HL-60/S4 (cell line): ENCODE measurements at regions not wholly inside any gene's neighbourhood (a gene's known extent, or its start where the extent isn't known, plus 50 kb on each side); places are given as distances from the start of the nearest gene placed in this dataset.

Experiments
- in situ Hi-C: fragments of 300-500 bp; cut with MboI; formaldehyde crosslinking; loops from 2 replicates; pipeline ENCODE4 v1.14.3; 2022; ENCODE audit warnings: low sequenced_read_pairs

DNA sequence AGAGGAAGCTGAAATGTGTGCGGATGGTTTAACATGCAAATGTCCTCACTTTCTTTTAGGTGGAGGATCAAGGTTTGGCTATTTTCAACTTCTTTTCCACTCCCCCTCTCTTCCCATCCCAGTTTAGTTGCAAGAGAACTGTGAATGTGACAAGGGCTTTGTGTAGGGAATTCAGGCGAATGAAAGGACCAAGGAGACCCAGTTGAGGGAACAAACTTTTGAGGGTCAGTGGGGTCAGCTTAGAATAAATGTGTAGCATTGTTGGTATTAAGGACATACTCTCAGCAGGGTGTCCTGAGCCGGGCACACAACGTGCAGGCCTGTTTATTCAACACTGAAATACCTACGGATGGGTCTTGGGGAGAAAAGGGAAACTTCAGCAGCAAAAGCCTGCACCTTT is 346.0 kb downstream of the PMP22 start:
- in situ Hi-C loops, result no loop called here

DNA sequence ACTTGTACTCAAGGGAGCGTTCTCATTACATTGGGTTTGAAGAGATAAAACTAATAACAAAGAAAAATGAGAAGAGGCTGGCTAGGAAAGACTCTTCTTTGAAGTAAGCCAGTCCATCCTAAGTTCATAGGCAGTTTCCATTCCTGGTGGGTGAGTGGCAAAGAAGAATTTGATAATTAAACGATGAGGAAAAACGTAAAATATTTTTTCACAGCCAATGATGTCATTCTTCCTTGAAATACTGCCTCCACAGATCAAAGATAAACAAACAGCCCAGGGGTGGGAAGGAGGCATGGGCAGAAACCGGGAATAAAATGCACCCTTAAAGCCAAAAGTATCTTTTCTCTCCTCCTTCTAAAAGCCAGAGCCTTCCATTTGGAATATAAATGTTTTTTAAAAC is 346.6 kb downstream of the PMP22 start:
- in situ Hi-C loops, result no loop called here

- in situ Hi-C loops, result no loop called here
Observed at GRCh38 chr17:14910916-14911315, 354.2 kb downstream of the PMP22 start.

DNA sequence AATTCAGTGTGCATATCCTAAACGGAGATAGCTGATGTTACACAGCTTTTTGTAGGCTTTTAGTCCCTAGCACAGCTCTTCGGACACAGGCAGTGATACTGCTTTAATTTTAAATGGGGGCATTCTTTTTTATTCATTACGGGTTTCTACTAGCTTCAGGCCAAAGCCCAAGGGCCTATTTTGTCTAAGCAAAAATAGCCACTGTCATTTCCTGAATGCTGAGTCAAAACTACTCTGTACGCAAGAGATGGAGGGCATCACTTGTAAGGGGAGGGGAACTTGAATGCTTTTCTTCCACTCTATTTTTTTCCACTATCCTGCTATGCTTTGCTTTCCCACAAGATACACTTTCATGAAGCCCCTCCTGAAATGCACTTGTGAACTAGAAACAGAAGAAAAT is 360.7 kb downstream of the PMP22 start:
- in situ Hi-C loops, result no loop called here

DNA sequence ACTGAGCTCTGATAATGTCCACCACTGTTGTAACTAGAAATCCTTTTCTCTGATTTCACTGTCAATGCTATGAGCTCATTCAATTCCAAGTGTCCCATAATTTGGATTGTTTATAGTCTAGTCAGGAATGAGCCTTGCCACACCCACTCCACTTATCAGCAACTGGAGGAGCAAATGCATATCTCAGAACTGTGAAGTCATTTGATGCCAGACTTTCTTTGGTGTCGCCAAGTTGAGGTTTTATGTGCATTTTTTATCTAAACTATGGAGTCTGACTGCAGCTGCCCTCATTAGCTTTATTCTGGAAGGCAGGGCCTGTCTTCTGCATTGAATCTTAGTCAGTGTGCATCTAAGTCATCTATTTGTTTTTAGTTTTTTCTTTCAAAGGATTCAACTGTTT is 361.3 kb downstream of the PMP22 start:
- in situ Hi-C loops, result no loop called here

DNA sequence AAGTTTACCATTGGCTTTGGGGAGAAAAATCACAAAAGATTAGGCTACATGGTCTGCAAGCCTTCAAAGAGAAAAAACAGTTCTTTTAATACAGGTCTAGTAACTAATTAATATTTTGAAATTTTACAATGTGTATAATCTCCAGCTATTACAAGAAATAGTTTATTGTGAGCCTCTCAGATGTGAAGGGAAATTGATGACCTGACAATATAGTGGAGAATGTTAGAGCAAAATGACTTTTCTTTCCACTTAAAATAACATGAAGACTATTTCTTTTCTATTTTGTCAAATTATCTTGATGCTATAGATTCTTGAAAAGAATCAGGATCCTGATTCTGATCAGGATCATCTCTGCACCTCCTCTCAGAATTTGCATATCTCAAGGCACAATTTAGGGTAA is 362.3 kb downstream of the PMP22 start:
- in situ Hi-C loops, result no loop called here

DNA sequence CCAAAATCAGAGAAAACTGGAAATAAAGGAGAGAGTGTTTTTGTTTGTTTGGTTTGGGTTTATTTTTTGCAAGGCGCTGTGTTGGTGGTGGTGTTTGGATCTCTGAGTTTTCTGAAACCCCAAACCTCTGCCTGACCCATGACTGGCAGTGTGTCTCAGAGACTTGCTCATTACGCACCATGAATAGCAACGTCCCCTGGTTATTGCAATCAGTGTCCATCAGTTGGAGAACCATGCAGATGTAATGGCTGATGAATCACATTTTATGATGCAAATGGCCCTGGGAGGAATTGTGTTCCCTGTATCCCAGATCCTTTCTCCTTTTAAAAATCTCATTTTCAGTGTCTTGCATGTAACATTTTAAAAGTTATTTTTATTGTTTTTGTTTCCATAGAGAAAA is 362.8 kb downstream of the PMP22 start:
- in situ Hi-C loops, result no loop called here

GRCh38 chr17:14901376-14901775 is 363.8 kb downstream of the PMP22 start:
- in situ Hi-C loops, result no loop called here

DNA sequence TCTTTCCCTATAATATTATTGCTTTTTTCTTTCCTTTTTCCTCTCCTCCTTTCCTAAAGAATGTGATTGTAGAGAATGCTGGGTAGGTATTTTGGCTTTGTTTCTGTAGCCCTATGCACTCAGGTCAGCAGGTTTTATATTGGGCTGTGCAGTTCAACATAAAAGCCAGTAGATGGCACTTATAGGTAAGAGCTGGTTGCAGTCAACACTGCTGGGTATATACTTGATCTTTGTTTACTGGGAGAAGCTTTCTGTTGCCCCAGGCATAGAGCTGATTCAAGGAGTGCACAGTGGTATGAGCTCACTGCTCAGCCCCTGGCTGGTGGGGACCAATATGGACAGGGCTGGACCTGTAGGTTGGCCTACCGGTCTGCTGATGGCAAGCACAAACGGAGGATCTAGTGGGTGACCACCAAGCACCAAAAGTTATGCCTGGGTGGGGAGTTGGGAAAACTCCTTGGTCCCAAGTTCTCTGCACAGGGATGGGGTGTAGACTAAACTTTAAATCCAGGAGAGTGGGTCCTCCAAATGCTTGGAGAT is 378.9 kb downstream of the PMP22 start:
- in situ Hi-C loops, result no loop called here

DNA sequence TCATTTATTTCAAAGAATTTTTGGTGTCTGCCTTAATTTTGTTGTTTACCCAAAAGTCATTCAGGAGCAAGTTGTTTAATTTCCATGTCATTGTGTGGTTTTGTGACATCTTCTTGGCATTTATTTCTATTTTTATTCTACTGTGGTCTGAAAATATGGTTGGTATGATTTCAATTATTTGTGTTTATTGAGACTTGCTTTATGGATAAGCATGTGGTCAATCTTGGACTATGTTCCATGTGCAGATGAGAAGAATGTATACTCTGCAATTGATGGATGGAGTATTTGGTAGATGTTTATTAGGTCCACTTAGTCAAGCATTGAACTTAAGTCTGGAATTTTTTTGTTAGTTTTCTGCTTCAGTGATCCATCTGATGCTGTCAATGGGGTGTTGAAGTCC is 383.0 kb downstream of the PMP22 start:
- in situ Hi-C loops, result no loop called here

DNA sequence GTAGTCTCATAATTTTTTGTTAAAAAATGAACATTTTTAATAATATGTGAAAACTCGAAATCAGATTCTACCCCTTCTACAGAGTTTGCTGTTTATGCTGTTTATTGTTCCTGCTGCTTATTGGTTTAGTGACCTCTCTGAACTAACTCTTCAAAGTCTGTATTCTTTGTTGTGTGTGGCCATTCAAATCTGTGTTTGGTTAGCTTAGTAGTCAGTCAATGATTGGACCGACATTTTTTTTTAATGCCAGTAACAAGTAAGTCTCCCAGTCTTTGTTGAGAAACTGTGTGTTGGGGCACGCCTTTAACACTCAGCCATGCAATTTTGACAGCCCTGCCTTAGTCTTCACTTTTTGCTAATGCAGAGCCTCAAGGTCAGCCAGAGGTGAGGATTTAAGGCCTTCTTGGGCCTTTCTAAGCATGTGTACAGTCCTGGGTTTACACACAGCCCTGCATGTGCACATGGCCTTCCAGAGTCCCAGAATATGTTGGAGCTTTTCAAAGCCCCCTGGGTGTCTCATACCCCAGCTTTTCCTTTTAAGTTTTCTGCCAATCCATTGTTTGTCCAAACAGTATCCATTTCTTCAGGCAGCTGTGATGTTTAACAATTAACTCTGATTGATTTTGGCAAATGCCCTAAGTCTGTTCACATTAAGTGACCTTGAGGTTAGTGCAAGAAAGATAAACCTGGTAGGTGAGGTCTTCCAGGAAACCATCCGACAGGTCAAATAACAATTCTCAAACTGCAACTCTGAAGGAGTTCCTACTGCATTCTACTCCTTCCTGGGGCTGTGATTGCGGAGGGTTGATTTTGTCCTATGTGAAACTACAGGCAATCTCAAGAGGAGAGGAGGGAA is 389.3 kb downstream of the PMP22 start:
- in situ Hi-C loops, result no loop called here

GRCh38 chr17:14873996-14874395 is 391.1 kb downstream of the PMP22 start:
- in situ Hi-C loops, result no loop called here

DNA sequence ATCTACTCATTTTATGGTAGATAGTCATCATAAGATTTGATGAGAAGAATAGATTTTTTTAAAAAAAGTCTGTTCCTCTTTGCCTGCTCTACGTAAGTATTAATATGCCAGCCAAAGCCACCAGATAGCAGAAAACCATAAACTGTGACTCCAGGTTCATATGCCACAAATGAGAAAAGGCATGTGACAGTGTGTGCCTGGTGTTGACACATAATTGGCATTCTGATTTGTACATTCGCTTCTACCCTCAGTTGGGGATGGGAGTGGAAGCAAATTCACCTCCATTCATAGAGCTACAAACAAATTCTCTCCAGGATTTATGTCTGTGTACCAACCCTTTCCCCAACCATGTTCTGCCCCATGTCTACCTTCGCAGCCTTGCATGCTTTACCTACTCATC is 391.6 kb downstream of the PMP22 start:
- in situ Hi-C loops, result no loop called here

DNA sequence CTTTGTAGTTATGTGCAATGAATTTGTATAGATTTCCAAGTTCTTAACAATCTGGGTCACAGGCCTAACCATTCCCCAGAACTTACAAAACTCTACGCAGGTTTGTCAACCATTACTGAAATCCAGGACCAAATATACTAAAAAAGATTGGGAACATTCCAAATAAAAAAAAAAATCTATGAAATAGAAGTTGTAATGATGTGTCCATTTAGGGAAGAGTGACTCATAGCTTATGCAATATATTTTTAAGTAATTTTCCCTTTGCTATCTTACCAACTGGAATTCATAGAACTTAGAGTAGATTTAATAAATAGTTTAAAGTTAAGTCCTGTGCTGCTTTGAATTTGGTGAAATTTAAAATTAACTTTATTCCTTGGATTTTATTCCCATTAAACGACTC is 393.2 kb downstream of the PMP22 start:
- in situ Hi-C loops, result no loop called here

GRCh38 chr17:14866266-14866665 is 398.9 kb downstream of the PMP22 start:
- in situ Hi-C loops, result no loop called here

GRCh38 chr17:14864127-14864526 is 401.0 kb downstream of the PMP22 start:
- in situ Hi-C loops, result no loop called here

DNA sequence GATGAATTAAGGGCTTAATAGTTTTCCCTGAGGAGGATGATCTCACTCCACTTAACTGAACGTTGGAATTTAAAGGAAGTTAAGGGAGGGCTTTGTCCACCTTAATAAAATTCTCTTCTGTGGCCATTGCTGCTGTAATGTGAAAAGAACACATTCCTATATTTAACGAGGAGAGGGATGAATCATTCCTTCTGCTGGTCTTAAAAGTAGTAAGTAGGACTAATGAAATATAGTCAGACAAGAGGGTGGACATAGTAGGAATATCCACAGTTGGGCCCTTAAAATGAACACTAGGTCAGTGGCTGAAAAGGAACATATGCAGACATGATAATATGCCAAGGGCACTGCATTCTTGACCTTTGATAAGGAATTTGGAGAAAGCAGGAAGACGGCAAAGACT is 405.6 kb downstream of the PMP22 start:
- in situ Hi-C loops, result no loop called here

- in situ Hi-C loops, result no loop called here
Observed at GRCh38 chr17:14856176-14856575, 408.9 kb downstream of the PMP22 start.

DNA sequence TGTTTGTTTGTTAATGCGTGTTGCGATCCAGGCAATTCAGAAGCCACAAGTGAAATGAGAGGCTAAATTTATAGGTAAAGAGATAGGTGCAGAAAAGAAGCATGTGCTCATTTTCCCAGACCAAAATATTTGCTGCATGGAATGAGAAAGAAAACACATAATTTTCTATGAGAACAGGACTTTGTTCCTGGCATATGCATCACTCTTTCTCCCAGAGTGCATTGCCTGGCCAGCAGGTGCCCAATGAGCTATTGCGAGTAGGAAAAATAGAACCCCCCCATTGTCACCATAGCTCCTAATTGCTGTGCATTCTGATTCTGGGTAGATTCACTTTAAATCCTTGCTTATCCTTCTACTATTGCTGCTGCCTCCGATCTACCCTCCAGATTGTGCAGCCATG is 410.4 kb downstream of the PMP22 start:
- in situ Hi-C loops, result no loop called here

DNA sequence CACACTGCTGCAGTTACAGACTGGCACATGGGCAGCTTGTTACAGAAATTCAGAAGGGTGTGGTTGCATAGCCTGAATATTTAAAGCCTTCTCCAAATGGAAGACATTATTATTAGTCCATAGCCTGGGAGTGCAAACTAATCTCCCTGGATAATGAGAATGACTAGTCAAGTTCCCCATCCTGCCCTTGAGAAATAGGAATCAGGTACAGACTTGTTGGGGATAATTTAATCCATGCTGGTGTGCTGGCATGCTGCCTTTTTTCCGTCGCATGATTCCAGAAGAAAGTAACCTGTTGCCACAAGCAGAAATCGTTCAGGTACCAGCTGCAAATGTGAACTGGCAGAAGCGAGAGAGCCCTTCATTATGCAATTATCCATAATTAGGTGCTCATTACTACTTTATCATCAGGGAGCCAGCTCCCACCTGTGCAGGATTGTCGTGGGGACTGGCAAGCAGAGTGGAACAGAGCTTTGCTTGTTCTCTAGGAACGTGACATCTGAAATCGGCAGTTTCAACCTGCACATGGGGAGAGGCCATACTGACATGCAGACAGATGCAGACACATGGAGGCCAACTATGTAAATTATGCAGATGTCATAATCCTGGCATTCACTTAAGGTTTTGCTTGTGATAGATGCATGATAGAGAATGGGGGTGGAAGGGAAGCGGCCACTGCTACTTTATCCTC is 419.4 kb downstream of the PMP22 start:
- in situ Hi-C loops, result no loop called here

GRCh38 chr17:14843086-14843795 is 421.9 kb downstream of the PMP22 start:
- in situ Hi-C loops, result no loop called here
